MM.1S (cell line): ENCODE measurements at regions not wholly inside any gene's neighbourhood (a gene's known extent, or its start where the extent isn't known, plus 50 kb on each side); places are given as distances from the start of the nearest gene placed in this dataset.
"Not testable (repeated sequence)": the region's sequence is repeated elsewhere in the genome, so short reads cannot be mapped to it uniquely, and the experiment has no call there.

Experiments used
- DNase-seq: peaks from one replicate; pipeline ENCODE4 v3.0.0-alpha.2; 2015
- H2AFZ ChIP-seq: fragments of 300-600 bp; sonication (generic); 2 replicates; pipeline ENCODE4 v1.6.0; 2016; ENCODE audit warnings: antibody characterized with exemption, low read length
- H3F3A ChIP-seq: fragments of 300-600 bp; sonication (generic); 2 replicates; pipeline ENCODE4 v1.6.1; 2016; ENCODE audit warnings: mild to moderate bottlenecking, antibody characterized with exemption, low read length, moderate library complexity, mixed read lengths; ENCODE audit not compliant: insufficient read depth
- H3K27ac ChIP-seq: fragments of 300-600 bp; sonication (generic); 2 replicates; pipeline ENCODE4 v1.5.1; 2016; ENCODE audit warnings: mild to moderate bottlenecking, low read length
- H3K27me3 ChIP-seq: fragments of 300-600 bp; sonication (generic); replicated peaks from 2 replicates; pipeline ENCODE4 v1.6.0; 2016; ENCODE audit warnings: low read length; ENCODE audit not compliant: insufficient read depth
- H3K36me3 ChIP-seq: fragments of 300-600 bp; sonication (generic); replicated peaks from 2 replicates; pipeline ENCODE4 v1.6.1; 2016; ENCODE audit warnings: mild to moderate bottlenecking, low read length, mixed read lengths; ENCODE audit not compliant: insufficient read depth
- H3K4me1 ChIP-seq: fragments of 300-600 bp; sonication (generic); 2 replicates; pipeline ENCODE4 v1.6.1; 2016; ENCODE audit warnings: low read length, mixed read lengths
- H3K4me2 ChIP-seq: fragments of 300-600 bp; sonication (generic); 2 replicates; pipeline ENCODE4 v1.6.0; 2016; ENCODE audit warnings: low read depth, low read length
- H3K4me3 ChIP-seq: fragments of 300-600 bp; sonication (generic); 2 replicates; pipeline ENCODE4 v1.5.1; 2016; ENCODE audit warnings: low read length, mixed read lengths
- H3K79me2 ChIP-seq: fragments of 300-600 bp; sonication (generic); 2 replicates; pipeline ENCODE4 v1.6.1; 2016; ENCODE audit warnings: mixed run types, low read length, mixed read lengths
- H3K9ac ChIP-seq: fragments of 300-600 bp; sonication (generic); 2 replicates; pipeline ENCODE4 v1.6.1; 2016; ENCODE audit warnings: low read length, mixed read lengths
- H3K9me2 ChIP-seq: fragments of 300-600 bp; sonication (generic); replicated peaks from 2 replicates; pipeline ENCODE4 v1.6.1; 2016; ENCODE audit warnings: mild to moderate bottlenecking, low read length, mixed read lengths; ENCODE audit not compliant: insufficient read depth
- H3K9me3 ChIP-seq: fragments of 300-600 bp; sonication (generic); replicated peaks from 2 replicates; pipeline ENCODE4 v1.6.1; 2016; ENCODE audit warnings: mild to moderate bottlenecking, low read length, mixed read lengths; ENCODE audit not compliant: insufficient read depth
- H4K20me1 ChIP-seq: fragments of 300-600 bp; sonication (generic); 2 replicates; pipeline ENCODE4 v1.6.1; 2016; ENCODE audit warnings: mild to moderate bottlenecking, low read length, moderate library complexity, mixed read lengths; ENCODE audit not compliant: insufficient read depth
- CTCF ChIP-seq: fragments of 300-600 bp; sonication (generic); IDR thresholded peaks from 2 replicates; pipeline ENCODE4 v1.5.1; 2016; ENCODE audit warnings: antibody characterized with exemption, low read length, mixed read lengths
- EZH2 ChIP-seq: fragments of 300-600 bp; sonication (generic); optimal IDR thresholded peaks from 2 replicates; pipeline ENCODE3; 2017; ENCODE audit warnings: low read depth, mild to moderate bottlenecking, antibody characterized with exemption, low read length, mixed read lengths
- EZH2phosphoT487 ChIP-seq: fragments of 300-600 bp; sonication (generic); IDR thresholded peaks from 2 replicates; pipeline ENCODE4 v1.6.1; 2018; ENCODE audit warnings: antibody characterized with exemption, low read length

GRCh38 chr5:86557920-86558319 is 59.8 kb upstream of the COX7C start:
- TF ChIP-seq CTCF (no peak), EZH2phosphoT487 (no peak), EZH2 (no peak)
- Histone ChIP-seq H3K27ac (no peak overlapping the region), H3K9ac (no peak overlapping the region), H3K9me2 (no peaks in the 10 kb centered on the region), H3K4me1 (no peaks in the 10 kb centered on the region), H3K4me2 (no peak overlapping the region), H3K79me2 (no peaks in the 10 kb centered on the region), H4K20me1 (no peaks in the 10 kb centered on the region), H3K4me3 (no peak overlapping the region), H3K36me3 (no peaks in the 10 kb centered on the region), H3K9me3 (no peaks in the 10 kb centered on the region), H3K27me3 (no peaks in the 10 kb centered on the region), H2AFZ (no peak overlapping the region), H3F3A (no peaks in the 10 kb centered on the region)
- peak; percentile 21 for DNase-seq

GRCh38 chr5:86565197-86565789 is 52.4 kb upstream of the COX7C start:
- no peaks in the 10 kb centered on the region for H4K20me1 ChIP-seq
- DNase-seq: no peak
- TF ChIP-seq EZH2 (no peak), EZH2phosphoT487 (no peak), CTCF (no peak)
- no peaks in the 10 kb centered on the region for H3K36me3 ChIP-seq
- H2AFZ ChIP-seq: no peak overlapping the region
- H3K27ac ChIP-seq: no peak overlapping the region
- H3K9me3 ChIP-seq: no peaks in the 10 kb centered on the region
- H3K9me2 ChIP-seq: no peaks in the 10 kb centered on the region
- H3K4me1 ChIP-seq: no peaks in the 10 kb centered on the region
- no peaks in the 10 kb centered on the region for H3F3A ChIP-seq
- no peaks in the 10 kb centered on the region for H3K27me3 ChIP-seq
- H3K4me3 ChIP-seq: no peak overlapping the region
- no peak overlapping the region for H3K9ac ChIP-seq
- no peaks in the 10 kb centered on the region for H3K79me2 ChIP-seq
- no peak overlapping the region for H3K4me2 ChIP-seq

GRCh38 chr5:86566030-86566429 is 51.7 kb upstream of the COX7C start:
- not testable (repeated sequence) for H4K20me1 ChIP-seq, H3K4me2 ChIP-seq, H3K9ac ChIP-seq, H3K27me3 ChIP-seq, H2AFZ ChIP-seq, H3K4me1 ChIP-seq, H3F3A ChIP-seq, H3K4me3 ChIP-seq, H3K36me3 ChIP-seq, H3K9me3 ChIP-seq, H3K27ac ChIP-seq, H3K79me2 ChIP-seq, H3K9me2 ChIP-seq, DNase-seq
